HG02938 (cell line): ENCODE measurements at regions not wholly inside any gene's neighbourhood (a gene's known extent, or its start where the extent isn't known, plus 50 kb on each side); places are given as distances from the start of the nearest gene placed in this dataset.
"Not testable (repeated sequence)": the region's sequence is repeated elsewhere in the genome, so short reads cannot be mapped to it uniquely, and the experiment has no call there.

Experiments
- ATAC-seq: cut with Tn5 transposase; IDR thresholded peaks from one replicate; pipeline ENCODE4 v1.9.1; 2021; ENCODE audit warnings: mild to moderate bottlenecking, moderate library complexity; ENCODE audit not compliant: unreplicated experiment

GRCh38 chr3:154904328-154904727 is 175.8 kb upstream of the MME start:
- ATAC-seq, result no peak

GRCh38 chr3:154902495-154902894 is 177.6 kb upstream of the MME start:
- ATAC-seq, result not testable (repeated sequence)

- no peak for ATAC-seq
Measured at GRCh38 chr3:154901278-154901677, 178.8 kb upstream of the MME start.

DNA sequence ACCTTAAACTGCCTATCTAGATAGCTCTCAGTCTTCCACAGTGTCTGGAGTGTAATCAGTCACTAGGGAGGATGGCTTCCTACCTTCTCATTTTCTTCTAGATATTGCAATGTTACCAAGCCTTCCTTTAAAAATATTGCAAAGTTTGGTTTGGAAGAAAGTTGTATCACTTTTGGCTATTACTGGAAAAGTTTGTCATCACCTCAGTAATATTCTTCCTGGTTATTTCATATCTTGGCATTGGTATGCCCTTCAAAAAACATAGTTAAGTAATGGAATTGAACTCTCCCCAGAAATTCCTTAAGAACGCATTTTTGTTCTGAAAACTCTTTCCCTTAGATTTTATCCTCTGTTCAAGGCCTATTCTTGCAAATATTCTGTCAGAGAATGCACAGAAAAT is 179.3 kb upstream of the MME start:
- ATAC-seq, result no peak

GRCh38 chr3:154898916-154899315 is 181.2 kb upstream of the MME start:
- ATAC-seq, result no peak

DNA sequence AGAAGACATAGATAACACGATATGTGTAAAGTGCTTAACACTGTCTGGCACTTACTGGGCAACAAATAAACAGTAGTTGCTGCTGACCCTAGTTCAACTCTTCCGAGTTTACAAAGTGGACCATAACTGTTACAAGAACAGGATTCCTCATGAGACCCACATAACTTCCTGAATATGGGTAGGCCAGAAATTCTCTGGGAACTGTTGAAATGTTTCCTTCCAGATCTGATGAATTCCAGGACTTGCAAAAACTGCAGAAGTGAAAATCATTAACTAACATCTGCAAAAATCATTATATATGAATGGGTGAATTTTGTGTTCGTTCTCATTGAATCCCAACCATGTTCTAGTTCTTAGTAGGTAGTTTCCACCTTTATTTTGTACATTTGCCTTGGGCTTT is 181.7 kb upstream of the MME start:
- ATAC-seq, result no peak

GRCh38 chr3:154893813-154894212 is 186.3 kb upstream of the MME start:
- no peak for ATAC-seq

- no peak for ATAC-seq
Measured at GRCh38 chr3:154889227-154889634, 190.9 kb upstream of the MME start.

DNA sequence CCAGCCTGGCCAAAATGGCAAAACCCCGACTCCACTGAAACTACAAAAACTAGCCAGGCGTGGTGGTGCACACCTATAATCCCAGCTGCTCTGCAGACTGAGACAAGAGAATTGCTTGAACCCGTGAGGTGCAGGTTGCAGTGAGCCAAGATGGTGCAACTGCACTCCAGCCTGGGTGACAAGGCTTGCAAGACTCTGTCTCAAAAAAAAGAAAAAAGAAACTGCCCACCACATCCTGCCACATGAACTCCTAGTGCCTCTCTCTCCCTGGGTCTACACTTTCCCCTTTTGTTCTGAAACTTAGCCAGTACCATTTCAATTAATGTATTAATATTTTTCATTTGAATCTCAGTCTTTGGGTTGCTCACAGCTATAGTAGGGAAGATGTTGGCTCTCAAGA is 192.2 kb upstream of the MME start:
- no peak for ATAC-seq

- no peak for ATAC-seq
Measured at GRCh38 chr3:154886437-154886836, 193.7 kb upstream of the MME start.

DNA sequence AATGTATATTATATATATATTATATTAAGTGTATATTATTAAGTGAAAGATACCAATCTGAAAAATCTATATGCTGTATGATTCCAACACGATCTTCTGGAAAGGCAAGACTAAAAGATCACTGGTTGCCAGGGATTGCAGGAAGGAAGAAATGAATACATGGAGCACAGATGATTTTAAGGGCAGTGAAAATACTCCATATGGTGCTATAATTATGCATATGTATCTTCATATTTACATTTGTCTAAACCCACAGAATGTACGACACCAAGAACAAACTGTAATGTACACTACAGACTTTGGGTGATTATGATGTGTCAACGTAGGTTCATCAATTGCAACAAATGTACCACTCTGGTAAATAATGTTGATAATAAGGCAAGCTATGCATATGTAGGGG is 194.7 kb upstream of the MME start:
- ATAC-seq, result no peak

- ATAC-seq, result no peak
Measured at GRCh38 chr3:154884952-154885351, 195.2 kb upstream of the MME start.

GRCh38 chr3:154875142-154875541 is 205.0 kb upstream of the MME start:
- ATAC-seq, result no peak

DNA sequence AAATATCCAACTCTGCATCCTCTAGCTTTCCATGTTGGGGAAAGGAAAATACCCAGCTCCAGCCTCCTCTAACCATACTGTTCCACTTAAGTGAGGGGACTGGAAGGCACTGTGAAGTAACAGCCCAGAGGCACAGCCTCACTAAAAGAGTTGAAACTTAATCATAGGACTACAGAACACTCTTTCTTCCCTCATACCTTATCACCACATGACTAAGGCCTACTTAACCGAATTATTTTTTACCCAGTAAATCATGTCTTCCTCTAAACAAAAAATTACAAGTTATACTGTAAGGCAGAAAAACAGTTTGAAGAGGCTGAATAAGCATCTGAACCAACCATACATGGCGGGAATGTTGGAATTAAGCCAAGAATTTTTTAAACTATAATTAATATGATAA is 207.4 kb upstream of the MME start:
- no peak for ATAC-seq

DNA sequence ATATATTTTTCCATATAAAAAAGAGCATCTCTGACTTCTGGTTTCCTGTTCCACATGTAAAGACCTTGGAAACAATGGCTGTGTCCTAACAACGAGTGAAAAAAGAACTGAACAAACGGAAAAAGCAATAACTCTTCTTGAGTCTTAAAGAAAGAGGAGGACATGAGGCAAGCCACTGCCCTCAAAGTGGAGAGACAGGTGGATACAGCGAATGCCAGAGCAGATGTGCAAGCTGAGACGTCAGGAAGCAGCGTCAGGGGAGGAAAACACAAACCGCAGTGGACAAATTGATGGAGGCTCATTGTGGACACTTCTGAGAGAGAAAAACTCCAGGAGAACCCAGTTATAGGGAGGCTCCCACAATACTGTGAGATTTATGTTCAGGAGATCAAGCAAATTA is 208.0 kb upstream of the MME start:
- ATAC-seq, result no peak

- no peak for ATAC-seq
Measured at GRCh38 chr3:154864947-154865346, 215.2 kb upstream of the MME start.

- ATAC-seq, result no peak
Measured at GRCh38 chr3:154862265-154862664, 217.9 kb upstream of the MME start.

GRCh38 chr3:154852998-154853397 is 227.1 kb upstream of the MME start:
- ATAC-seq, result not testable (repeated sequence)

- no peak for ATAC-seq
Measured at GRCh38 chr3:154852515-154852914, 227.6 kb upstream of the MME start.

- no peak for ATAC-seq
Measured at GRCh38 chr3:154851644-154852043, 228.5 kb upstream of the MME start.

DNA sequence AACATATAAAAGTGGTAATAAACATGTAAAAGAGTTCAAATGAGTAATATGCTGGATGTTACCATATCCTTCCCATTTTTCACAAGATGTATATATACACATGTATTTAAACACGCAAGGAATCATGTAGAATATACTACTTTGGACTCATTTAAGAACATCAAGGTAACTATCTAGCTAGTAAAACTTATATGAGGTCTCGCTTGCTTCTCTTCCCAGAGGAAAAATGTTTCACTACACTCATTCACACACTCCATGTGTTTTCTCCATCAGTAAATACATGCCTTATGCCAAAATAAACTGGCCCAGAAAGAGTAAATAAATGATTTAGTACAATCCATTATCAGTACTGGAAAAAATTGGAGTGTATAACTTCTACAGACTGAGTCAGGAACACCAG is 229.2 kb upstream of the MME start:
- no peak for ATAC-seq

GRCh38 chr3:154849408-154849807 is 230.7 kb upstream of the MME start:
- no peak for ATAC-seq

DNA sequence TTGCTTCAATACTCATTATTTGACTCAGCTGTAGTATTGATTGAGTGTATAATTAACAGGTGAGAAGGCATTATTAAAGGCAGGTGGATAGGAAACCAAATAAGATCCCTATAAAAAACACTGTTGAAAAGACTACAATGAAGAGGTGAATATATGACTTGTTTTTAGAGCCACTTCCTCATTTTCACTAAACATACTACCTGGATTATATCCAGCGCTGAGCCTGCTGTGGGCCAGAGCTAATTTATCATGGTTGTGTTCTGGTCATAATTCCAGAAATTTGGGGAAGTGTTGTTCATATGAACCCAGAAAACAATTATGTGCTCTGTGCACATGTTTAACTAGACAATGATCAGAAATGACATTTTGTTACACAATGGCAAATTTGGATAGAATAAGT is 235.3 kb upstream of the MME start:
- ATAC-seq, result no peak

GRCh38 chr3:154843647-154844046 is 236.5 kb upstream of the MME start:
- no peak for ATAC-seq
